GM12878 (cell line): ENCODE measurements at regions not wholly inside any gene's neighbourhood (a gene's known extent, or its start where the extent isn't known, plus 50 kb on each side); places are given as distances from the start of the nearest gene placed in this dataset.

Experiments used
- ATAC-seq: fragments of 200-7000 bp; cut with Tn5 transposase; 3 replicates; pipeline ENCODE4 v1.9.1; 2020; ENCODE audit warnings: mild to moderate bottlenecking, moderate library complexity
- BruUV-seq: library from RNA; stranded (reverse); fragments of 400-500 nt; replicated peaks from 2 replicates; lab custom pipeline; 2021; lab: Mats Ljungman, UMichigan
- CTCF ChIA-PET: fragments of 300-600 bp; sonication (Branson Sonifier 250); formaldehyde crosslinking; extraction: SDS; loops from one replicate; lab custom pipeline; 2021; ENCODE audit warnings: inconsistent platforms; lab: Yijun Ruan, JAX
- POLR2A ChIA-PET: fragments of 350-600 bp; formaldehyde crosslinking; extraction: SDS; loops from one replicate; lab custom pipeline; 2021; ENCODE audit warnings: inconsistent platforms; lab: Charles Lee
- RAD21 ChIA-PET: fragments of 300-600 bp; sonication (Branson Sonifier 250); formaldehyde crosslinking; loops from one replicate; lab custom pipeline; 2023; ENCODE audit warnings: antibody characterized with exemption; ENCODE audit not compliant: unreplicated experiment; lab: Charles Lee
- SMC1A ChIA-PET: fragments of 300-600 bp; sonication (Branson Sonifier 250); formaldehyde crosslinking; loops from one replicate; lab custom pipeline; 2023; ENCODE audit not compliant: unreplicated experiment, uncharacterized antibody; lab: Charles Lee
- DNase-seq: peaks from one replicate; pipeline ENCODE4 v3.0.0-alpha.2; 2011; ENCODE audit warnings: low read depth, low spot score
- FAIRE-seq: peaks from 3 replicates; lab custom pipeline; 2011; peaks lifted over from hg19 to GRCh38; lab: Jason Lieb, UNC
- H2AFZ ChIP-seq: 2 replicates; pipeline ENCODE4 v1.6.0; 2011; ENCODE audit warnings: low read depth, low read length, control low read depth; ENCODE audit not compliant: control insufficient read depth
- H3K27ac ChIP-seq: 2 replicates; pipeline ENCODE4 v1.5.1; 2011; ENCODE audit warnings: control low read depth; ENCODE audit not compliant: control insufficient read depth, insufficient read depth
- H3K27me3 ChIP-seq, 2 experiments: replicated peaks in 1 of 2; 2 replicates each; pipeline versions ENCODE4 v1.6.0 to v1.6.1; 2011; ENCODE audit warnings: low read length in 1 of 2; ENCODE audit not compliant: control insufficient read depth in 2 of 2, insufficient read depth in 2 of 2
- H3K36me3 ChIP-seq, 2 experiments: 2 replicates each; pipeline ENCODE4 v1.5.1; 2011; ENCODE audit warnings: low read length in 1 of 2; ENCODE audit not compliant: control insufficient read depth in 2 of 2, insufficient read depth in 2 of 2
- H3K4me1 ChIP-seq: 2 replicates; pipeline ENCODE4 v1.6.1; 2011; ENCODE audit warnings: mild to moderate bottlenecking, low read length, moderate library complexity, mixed read lengths; ENCODE audit not compliant: control insufficient read depth, insufficient read depth
- H3K4me2 ChIP-seq: 2 replicates; pipeline ENCODE4 v1.6.0; 2011; ENCODE audit warnings: control low read depth; ENCODE audit not compliant: control insufficient read depth, insufficient read depth
- H3K4me3 ChIP-seq: fragments of 200-600 bp; sonication (generic); 2 replicates; pipeline ENCODE4 v1.5.1; 2016
- H3K79me2 ChIP-seq: 2 replicates; pipeline ENCODE4 v1.6.0; 2011; ENCODE audit warnings: low read length; ENCODE audit not compliant: control insufficient read depth, insufficient read depth
- H3K9ac ChIP-seq: 2 replicates; pipeline ENCODE4 v1.8.0; 2011; ENCODE audit warnings: low read length, control low read depth, mixed read lengths; ENCODE audit not compliant: control insufficient read depth, insufficient read depth
- H3K9me3 ChIP-seq: replicated peaks from 3 replicates; pipeline ENCODE4 v1.5.1; 2011; ENCODE audit warnings: mild to moderate bottlenecking, low read length; ENCODE audit not compliant: control insufficient read depth, insufficient read depth
- H4K20me1 ChIP-seq: 2 replicates; pipeline ENCODE4 v1.6.0; 2011; ENCODE audit not compliant: control insufficient read depth, insufficient read depth
- EGR1 ChIP-seq, 2 experiments: IDR thresholded peaks; 1 replicate in 1 of 2; 2 replicates in 1 of 2; pipeline ENCODE4 v1.6.1; 2011 to 2012; ENCODE audit warnings: low read depth in 2 of 2, low read length in 2 of 2, borderline replicate concordance in 1 of 2, mild to moderate bottlenecking in 1 of 2, moderate library complexity in 1 of 2
- KAT2A ChIP-seq: conservative IDR thresholded peaks from 2 replicates; pipeline ENCODE4 v1.6.1; 2011; ENCODE audit warnings: low read depth, low read length; ENCODE audit not compliant: control insufficient read depth
- KLF5 ChIP-seq: fragments of 450-650 bp; IDR thresholded peaks from 2 replicates; pipeline ENCODE4 v1.6.1; 2014; ENCODE audit warnings: mild to moderate bottlenecking; ENCODE audit not compliant: partially characterized antibody
- MTA2 ChIP-seq: fragments of 450-650 bp; IDR thresholded peaks from 2 replicates; pipeline ENCODE4 v1.6.1; 2016; ENCODE audit warnings: low read depth, mild to moderate bottlenecking, moderate library complexity
- NRF1 ChIP-seq: conservative IDR thresholded peaks from 2 replicates; pipeline ENCODE4 v1.6.1; 2011; ENCODE audit warnings: mild to moderate bottlenecking, low read depth, low read length, improper control_type of control experiment
- POLR2AphosphoS5 ChIP-seq: IDR thresholded peaks from 2 replicates; pipeline ENCODE4 v1.6.1; 2011; ENCODE audit warnings: mild to moderate bottlenecking, low read length, inconsistent platforms
- SKIL ChIP-seq: fragments of 450-650 bp; IDR thresholded peaks from 2 replicates; pipeline ENCODE4 v1.6.1; 2017; ENCODE audit warnings: mild to moderate bottlenecking, low read depth, inconsistent platforms; ENCODE audit not compliant: poor library complexity, severe bottlenecking
- ZNF217 ChIP-seq: fragments of 450-650 bp; IDR thresholded peaks from 2 replicates; pipeline ENCODE4 v1.6.1; 2017; ENCODE audit warnings: antibody characterized with exemption, mild to moderate bottlenecking
- WGBS: methylation state at CpG from one replicate; pipeline ENCODE4 v1.1.6; 2016; ENCODE audit warnings: low lambda C conversion rate; ENCODE audit not compliant: insufficient replicate concordance, insufficient coverage; ENCODE audit errors: missing lambda C conversion rate; 5-methylcytosine and 5-hydroxymethylcytosine counted together
- in situ Hi-C: fragments of 300-500 bp; cut with MboI; formaldehyde crosslinking; loops from 9 replicates; pipeline ENCODE4 v1.14.3; 2018; ENCODE audit warnings: mixed read lengths
- intact Hi-C: fragments of 100-400 bp; cut with micrococcal nuclease; formaldehyde crosslinking; loops from one replicate; pipeline ENCODE4 v1.14.2; 2022; ENCODE audit not compliant: unreplicated experiment

DNA sequence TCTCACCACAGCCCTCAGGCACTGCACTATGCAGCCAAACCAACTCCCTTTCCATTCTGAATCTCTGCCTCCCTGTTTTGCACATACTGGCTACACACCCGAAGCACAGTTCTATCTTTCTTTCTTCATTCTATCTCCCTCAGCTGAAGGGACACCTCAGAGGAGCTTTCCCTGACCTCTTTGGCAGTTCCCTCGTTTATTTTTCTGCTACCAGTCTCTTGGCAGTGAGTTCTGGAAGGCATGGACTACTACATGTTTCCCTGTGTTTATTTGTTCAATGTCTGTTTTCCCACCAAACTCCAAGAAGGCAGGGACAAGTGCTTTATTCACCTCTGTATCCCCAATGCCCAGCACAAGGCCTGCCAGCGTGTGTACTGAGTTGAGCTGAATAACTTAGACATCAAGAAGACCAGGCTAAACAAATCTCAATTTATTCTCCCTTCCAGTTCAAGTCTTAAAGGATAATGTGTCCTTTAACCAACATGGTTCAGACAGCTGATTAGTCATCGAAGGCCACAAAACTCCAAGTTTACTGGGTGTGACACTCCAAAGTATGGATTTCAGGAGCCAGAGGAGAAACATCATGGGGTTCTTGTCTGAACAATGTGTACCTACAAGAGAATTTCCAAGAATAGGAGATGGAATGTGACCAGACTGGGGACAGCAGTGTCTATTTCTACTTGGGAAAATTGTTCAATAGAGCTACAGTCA, 260.1 kb upstream of the CTNNB1 start:
- FAIRE-seq (no peak), DNase-seq (no peak), ATAC-seq (no peak)
- H3K9me3 ChIP-seq: no peaks in the 10 kb centered on the region
- H3K27me3 ChIP-seq: no peaks in the 10 kb centered on the region; a peak in 1 of 4 replicates
- no peak overlapping the region for H3K27ac ChIP-seq
- no peak overlapping the region for H3K9ac ChIP-seq
- ChIA-PET CTCF (interaction anchor here (0.9 kb wide), 1 partner anchor 9 kb away, joined by 3 read pairs; no protein-coding TSS in a partner anchor), POLR2A (no interaction called here), SMC1A (interaction anchor here (1.5 kb wide), 1 partner anchor 45 kb away, joined by 4 read pairs; no protein-coding TSS in a partner anchor), RAD21 (interaction anchor here (1.0 kb wide), 1 partner anchor 10 kb away, joined by 3 read pairs; no protein-coding TSS in a partner anchor)
- no peak overlapping the region for H2AFZ ChIP-seq
- BruUV-seq: no TSS peak
- H3K4me2 ChIP-seq: no peak overlapping the region
- H3K4me1 ChIP-seq: no peaks in the 10 kb centered on the region
- no peaks in the 10 kb centered on the region for H3K79me2 ChIP-seq
- WGBS: 20% methylated on average over 4 of the region's 4 CpGs
- intact Hi-C loops: no loop called here
- no peak overlapping the region for H3K4me3 ChIP-seq
- H4K20me1 ChIP-seq: no peaks in the 10 kb centered on the region
- TF ChIP-seq POLR2AphosphoS5 (no peak), KLF5 (no peak), EGR1 (IDR thresholded peaks at IDR 0.05; ENCODE audit: borderline replicate concordance in 1 of 2, low read depth in 2 of 2, low read length in 2 of 2) (no peak), MTA2 (no peak), KAT2A (no peak), ZNF217 (no peak), SKIL (no peak), NRF1 (no peak)
- H3K36me3 ChIP-seq: no peaks in the 10 kb centered on the region
- in situ Hi-C loops: no loop called here
